ENCODE measurements at regions not wholly inside any gene's neighbourhood (a gene's known extent, or its start where the extent isn't known, plus 50 kb on each side); places are given as distances from the start of the nearest gene placed in this dataset.

DNA sequence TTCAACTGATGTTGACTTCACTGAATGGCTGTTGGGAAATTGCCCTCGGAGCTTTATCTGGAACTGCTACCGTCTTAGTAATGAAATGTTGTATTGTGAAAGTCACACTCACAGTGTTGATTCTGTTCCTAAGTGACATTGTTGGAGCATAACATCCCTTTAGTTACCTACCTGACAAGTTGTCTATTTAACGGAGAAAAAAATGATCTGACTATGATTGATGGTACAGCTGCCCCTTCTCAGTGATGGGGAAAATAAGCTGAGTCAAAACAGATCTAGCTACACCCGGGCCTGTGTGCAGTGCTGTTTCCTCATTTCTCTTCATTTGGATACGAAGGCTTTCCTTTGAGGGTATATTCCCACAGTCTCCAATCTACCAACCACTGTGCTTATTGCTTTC, 472.3 kb upstream of the BRINP3 start:
- no peak overlapping the region for H2AFZ ChIP-seq (ENCODE audit: low read length)
- no peak overlapping the region for H3K4me3 ChIP-seq (ENCODE audit: low read depth, low read length, poor library complexity, severe bottlenecking)
- no peaks in the 10 kb centered on the region for H3K9me3 ChIP-seq (ENCODE audit: low read length)
- ChIA-PET POLR2A (interaction anchor here (0.6 to 0.9 kb wide), 2 partner anchors 13 to 866 kb away, joined by 4 read pairs; no protein-coding TSS in a partner anchor), CTCF (ENCODE audit: unreplicated experiment) (no interaction called here)
- H3K9me2 ChIP-seq (ENCODE audit: insufficient read depth, low read length): no peaks in the 10 kb centered on the region
- no peak overlapping the region for H3K27ac ChIP-seq (ENCODE audit: low read depth, low read length, poor library complexity, severe bottlenecking)
- H3K79me2 ChIP-seq (ENCODE audit: insufficient read depth, low read depth, low read length): no peaks in the 10 kb centered on the region
- DNase-seq (ENCODE audit: low spot score): no peak
- TF ChIP-seq, protein P1, sequence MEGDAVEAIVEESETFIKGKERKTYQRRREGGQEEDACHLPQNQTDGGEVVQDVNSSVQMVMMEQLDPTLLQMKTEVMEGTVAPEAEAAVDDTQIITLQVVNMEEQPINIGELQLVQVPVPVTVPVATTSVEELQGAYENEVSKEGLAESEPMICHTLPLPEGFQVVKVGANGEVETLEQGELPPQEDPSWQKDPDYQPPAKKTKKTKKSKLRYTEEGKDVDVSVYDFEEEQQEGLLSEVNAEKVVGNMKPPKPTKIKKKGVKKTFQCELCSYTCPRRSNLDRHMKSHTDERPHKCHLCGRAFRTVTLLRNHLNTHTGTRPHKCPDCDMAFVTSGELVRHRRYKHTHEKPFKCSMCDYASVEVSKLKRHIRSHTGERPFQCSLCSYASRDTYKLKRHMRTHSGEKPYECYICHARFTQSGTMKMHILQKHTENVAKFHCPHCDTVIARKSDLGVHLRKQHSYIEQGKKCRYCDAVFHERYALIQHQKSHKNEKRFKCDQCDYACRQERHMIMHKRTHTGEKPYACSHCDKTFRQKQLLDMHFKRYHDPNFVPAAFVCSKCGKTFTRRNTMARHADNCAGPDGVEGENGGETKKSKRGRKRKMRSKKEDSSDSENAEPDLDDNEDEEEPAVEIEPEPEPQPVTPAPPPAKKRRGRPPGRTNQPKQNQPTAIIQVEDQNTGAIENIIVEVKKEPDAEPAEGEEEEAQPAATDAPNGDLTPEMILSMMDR (conservative IDR thresholded peaks at IDR 0.05; ENCODE audit: low read length): no peak
- TF ChIP-seq EZH2phosphoT487 (IDR thresholded peaks at IDR 0.05; ENCODE audit: borderline replicate concordance, low read depth, low read length): no peak
- no peaks in the 10 kb centered on the region for H4K20me1 ChIP-seq (ENCODE audit: insufficient read depth, low read length)
- no TSS peak for BruUV-seq (replicated peaks)
- H3K4me2 ChIP-seq (ENCODE audit: low read length): no peak overlapping the region
- intact Hi-C loops (cut with micrococcal nuclease; ENCODE audit: unreplicated experiment): no loop called here
- H3K36me3 ChIP-seq (ENCODE audit: insufficient read depth, low read length): no peaks in the 10 kb centered on the region
- H3K4me1 ChIP-seq (ENCODE audit: insufficient read depth, low read length, poor library complexity, severe bottlenecking): no peaks in the 10 kb centered on the region

DNA sequence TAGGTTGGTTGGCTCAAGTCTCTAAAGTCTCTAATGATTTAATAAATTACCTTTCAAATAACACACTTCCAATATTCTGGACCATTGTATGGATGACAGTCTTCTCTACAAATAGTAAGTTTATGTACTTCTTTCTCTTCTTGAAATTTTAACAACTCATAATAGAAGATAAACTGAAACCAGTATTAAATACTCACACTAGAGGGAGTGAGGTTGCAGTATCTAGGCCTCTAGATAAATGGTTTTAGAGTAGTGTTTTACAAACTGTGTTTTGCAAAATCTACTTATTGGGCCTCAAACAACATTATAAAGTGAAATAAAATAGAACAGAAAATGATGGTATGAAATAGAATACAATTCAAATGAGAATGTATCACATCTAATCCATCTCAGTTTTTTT, 479.9 kb upstream of the BRINP3 start:
- ChIA-PET POLR2A (no interaction called here), CTCF (ENCODE audit: unreplicated experiment) (no interaction called here)
- H3K9me3 ChIP-seq (ENCODE audit: low read length): no peaks in the 10 kb centered on the region
- H3K36me3 ChIP-seq (ENCODE audit: insufficient read depth, low read length): no peaks in the 10 kb centered on the region
- TF ChIP-seq, protein P1 (conservative IDR thresholded peaks at IDR 0.05; ENCODE audit: low read length): no peak
- no peak for TF ChIP-seq EZH2phosphoT487 (IDR thresholded peaks at IDR 0.05; ENCODE audit: borderline replicate concordance, low read depth, low read length)
- no peak overlapping the region for H2AFZ ChIP-seq (ENCODE audit: low read length)
- H3K4me1 ChIP-seq (ENCODE audit: insufficient read depth, low read length, poor library complexity, severe bottlenecking): no peaks in the 10 kb centered on the region
- intact Hi-C loops (cut with micrococcal nuclease; ENCODE audit: unreplicated experiment): no loop called here
- no peaks in the 10 kb centered on the region for H3K9me2 ChIP-seq (ENCODE audit: insufficient read depth, low read length)
- H3K4me3 ChIP-seq (ENCODE audit: low read depth, low read length, poor library complexity, severe bottlenecking): no peak overlapping the region
- no peak overlapping the region for H3K27ac ChIP-seq (ENCODE audit: low read depth, low read length, poor library complexity, severe bottlenecking)
- DNase-seq (ENCODE audit: low spot score): no peak
- no TSS peak for BruUV-seq (replicated peaks)
- no peaks in the 10 kb centered on the region for H3K79me2 ChIP-seq (ENCODE audit: insufficient read depth, low read depth, low read length)
- no peaks in the 10 kb centered on the region for H4K20me1 ChIP-seq (ENCODE audit: insufficient read depth, low read length)
- H3K4me2 ChIP-seq (ENCODE audit: low read length): no peak overlapping the region

DNA sequence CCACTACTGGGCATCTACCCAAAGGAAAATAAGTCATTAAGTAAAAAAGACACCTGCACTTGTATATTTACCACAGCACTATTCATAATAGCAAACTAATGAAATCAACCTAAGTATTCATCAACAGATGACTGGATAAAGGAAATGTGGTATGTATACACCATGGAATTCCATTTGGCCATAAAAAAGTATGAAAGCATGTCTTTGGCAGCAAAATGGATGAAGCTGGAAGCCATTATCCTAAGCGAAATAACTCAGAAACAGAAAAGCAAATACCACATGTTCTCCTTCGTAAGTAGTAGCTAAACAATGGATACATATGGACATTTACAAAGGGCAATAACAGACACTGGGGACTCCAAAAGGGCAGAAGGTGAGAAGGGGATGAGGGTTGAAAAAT, 485.7 kb upstream of the BRINP3 start:
- ChIA-PET POLR2A (no interaction called here), CTCF (ENCODE audit: unreplicated experiment) (no interaction called here)
- Histone ChIP-seq H2AFZ (ENCODE audit: low read length) (no peak overlapping the region), H3K79me2 (ENCODE audit: insufficient read depth, low read depth, low read length) (no peaks in the 10 kb centered on the region), H4K20me1 (ENCODE audit: insufficient read depth, low read length) (no peaks in the 10 kb centered on the region), H3K4me2 (ENCODE audit: low read length) (no peak overlapping the region), H3K4me1 (ENCODE audit: insufficient read depth, low read length, poor library complexity, severe bottlenecking) (no peaks in the 10 kb centered on the region), H3K9me3 (ENCODE audit: low read length) (no peaks in the 10 kb centered on the region), H3K9me2 (ENCODE audit: insufficient read depth, low read length) (no peaks in the 10 kb centered on the region), H3K27ac (ENCODE audit: low read depth, low read length, poor library complexity, severe bottlenecking) (no peak overlapping the region), H3K36me3 (ENCODE audit: insufficient read depth, low read length) (no peaks in the 10 kb centered on the region), H3K4me3 (ENCODE audit: low read depth, low read length, poor library complexity, severe bottlenecking) (no peak overlapping the region)
- TF ChIP-seq, protein P1 (conservative IDR thresholded peaks at IDR 0.05; ENCODE audit: low read length): no peak
- no peak for TF ChIP-seq EZH2phosphoT487 (IDR thresholded peaks at IDR 0.05; ENCODE audit: borderline replicate concordance, low read depth, low read length)
- no TSS peak for BruUV-seq (replicated peaks)
- no peak for DNase-seq (ENCODE audit: low spot score)
- intact Hi-C loops (cut with micrococcal nuclease; ENCODE audit: unreplicated experiment): no loop called here

All from OCI-LY7 (cell line).